ENCODE measurements at regions not wholly inside any gene's neighbourhood (a gene's known extent, or its start where the extent isn't known, plus 50 kb on each side); places are given as distances from the start of the nearest gene placed in this dataset.

- no peak for TF ChIP-seq POLR2A (IDR thresholded peaks at IDR 0.05)
- no peak for TF ChIP-seq CTCF (IDR thresholded peaks at IDR 0.05)
- TF ChIP-seq EP300 (IDR thresholded peaks at IDR 0.05): no peak
Observed at GRCh38 chr5:174618589-174618988, 105.8 kb upstream of the MSX2 start.
